ENCODE measurements at regions not wholly inside any gene's neighbourhood (a gene's known extent, or its start where the extent isn't known, plus 50 kb on each side); places are given as distances from the start of the nearest gene placed in this dataset.
"Not testable (repeated sequence)": the region's sequence is repeated elsewhere in the genome, so short reads cannot be mapped to it uniquely, and the experiment has no call there.

GRCh38 chr2:58620896-58621295 is 379.8 kb upstream of the FANCL start:
- no peak for DNase-seq

- no peak for DNase-seq
Measured at GRCh38 chr2:58620093-58620492, 379.0 kb upstream of the FANCL start.

DNA sequence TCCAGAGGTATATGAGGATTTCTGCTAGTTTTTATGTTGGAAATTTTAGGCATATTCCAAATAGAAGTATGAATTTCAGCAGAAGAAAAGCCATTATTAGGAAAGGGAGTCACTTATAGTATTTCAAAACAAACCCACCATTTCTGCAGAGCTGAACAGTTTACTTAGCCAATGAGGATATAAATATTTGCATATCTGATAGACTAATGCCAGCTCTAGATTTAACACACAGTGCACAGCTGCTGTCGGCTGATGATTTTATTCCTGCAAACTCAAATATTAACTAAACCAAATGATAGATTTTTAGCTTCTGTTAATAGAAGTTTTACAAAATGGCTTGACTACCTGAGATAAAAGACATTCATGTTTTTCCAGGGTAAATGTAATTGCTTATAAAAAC is 375.8 kb upstream of the FANCL start:
- no peak for DNase-seq

- DNase-seq = no peak
Measured at GRCh38 chr2:58614219-58614618, 373.1 kb upstream of the FANCL start.

GRCh38 chr2:58612973-58613372 is 371.8 kb upstream of the FANCL start:
- DNase-seq = no peak

GRCh38 chr2:58609326-58609725 is 368.2 kb upstream of the FANCL start:
- no peak for DNase-seq

- no peak for DNase-seq
Measured at GRCh38 chr2:58608146-58608545, 367.0 kb upstream of the FANCL start.

DNA sequence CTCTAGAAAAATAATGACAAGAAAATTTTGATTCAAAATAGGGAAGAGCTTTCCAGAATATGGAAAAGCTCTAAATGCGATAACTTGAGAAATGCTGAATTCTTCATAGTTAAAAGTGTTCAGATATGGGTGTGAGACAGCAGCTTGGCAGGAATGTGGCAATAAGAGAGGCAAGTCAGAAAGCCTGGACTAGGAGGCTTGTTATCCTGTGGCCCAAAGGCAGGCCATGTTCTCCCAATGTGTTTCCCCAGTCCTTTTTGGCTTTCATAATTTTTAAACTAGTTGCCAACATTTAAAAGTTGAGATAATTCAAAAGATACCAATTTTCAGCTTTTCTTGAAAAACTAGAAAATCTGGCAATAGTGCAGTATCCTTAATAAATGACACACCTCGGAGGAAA is 366.3 kb upstream of the FANCL start:
- no peak for DNase-seq

GRCh38 chr2:58606799-58607198 is 365.7 kb upstream of the FANCL start:
- no peak for DNase-seq

- DNase-seq = no peak
Measured at GRCh38 chr2:58604096-58604495, 363.0 kb upstream of the FANCL start.

GRCh38 chr2:58601017-58601416 is 359.9 kb upstream of the FANCL start:
- DNase-seq = no peak

DNA sequence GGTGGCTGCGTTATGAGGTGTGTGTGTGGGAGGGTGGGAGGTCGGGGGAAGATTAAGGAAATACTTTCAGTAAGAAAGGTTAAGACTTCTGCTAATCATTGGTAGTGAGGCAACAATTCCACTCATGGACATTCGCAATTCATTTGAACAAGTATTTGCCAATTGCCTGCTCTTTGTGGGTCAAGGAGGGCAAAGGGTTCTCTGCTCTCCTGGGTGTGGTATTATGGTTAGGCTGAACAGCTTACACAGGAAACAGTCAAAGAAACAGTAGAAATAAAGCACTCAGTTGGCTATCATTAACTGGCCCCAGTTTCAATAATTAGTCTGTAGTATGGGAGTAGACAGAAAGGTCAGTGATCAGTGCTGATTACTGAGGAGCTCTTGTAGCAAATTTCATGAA is 357.0 kb upstream of the FANCL start:
- DNase-seq = no peak

- DNase-seq = no peak
Measured at GRCh38 chr2:58595714-58596113, 354.6 kb upstream of the FANCL start.

GRCh38 chr2:58594762-58595161 is 353.6 kb upstream of the FANCL start:
- no peak for DNase-seq

- no peak for DNase-seq
Measured at GRCh38 chr2:58594175-58594574, 353.1 kb upstream of the FANCL start.

DNA sequence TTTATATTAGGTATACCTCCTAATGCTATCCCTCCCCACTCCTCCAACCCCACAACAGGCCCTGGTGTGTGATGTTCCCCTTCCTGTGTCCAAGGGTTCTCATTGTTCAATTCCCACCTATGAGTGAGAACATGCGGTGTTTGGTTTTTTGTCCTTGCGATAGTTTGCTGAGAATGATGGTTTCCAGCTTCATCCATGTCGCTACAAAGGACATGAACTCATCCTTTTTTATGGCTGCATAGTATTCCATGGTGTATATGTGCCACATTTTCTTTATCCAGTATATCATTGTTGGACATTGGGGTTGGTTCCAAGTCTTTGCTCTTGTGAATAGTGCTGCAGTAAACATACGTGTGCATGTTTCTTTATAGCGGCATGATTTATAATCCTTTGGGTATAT is 345.1 kb upstream of the FANCL start:
- DNase-seq = not testable (repeated sequence)

DNA sequence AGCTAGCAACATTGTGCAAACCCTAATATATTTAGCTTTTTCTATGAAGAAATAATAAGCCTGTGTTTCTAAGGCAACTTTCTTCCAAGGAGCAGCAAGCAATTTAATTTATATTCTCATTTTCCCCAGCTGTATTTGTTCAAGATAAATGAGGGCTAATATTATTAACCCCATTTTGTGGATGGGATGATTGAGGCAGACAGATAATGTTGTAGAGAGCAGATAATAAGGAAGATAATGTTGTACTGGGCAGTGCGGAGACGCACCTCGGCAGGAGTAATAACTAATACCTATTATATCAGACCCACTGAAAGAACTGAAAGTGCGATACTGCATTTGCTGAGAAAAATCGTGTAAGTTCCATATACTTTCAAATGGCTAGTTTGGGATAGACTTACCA is 344.1 kb upstream of the FANCL start:
- no peak for DNase-seq

GRCh38 chr2:58584606-58585118 is 343.5 kb upstream of the FANCL start:
- DNase-seq = no peak

- DNase-seq = no peak
Measured at GRCh38 chr2:58578276-58578675, 337.2 kb upstream of the FANCL start.

- no peak for DNase-seq
Measured at GRCh38 chr2:58574873-58575272, 333.7 kb upstream of the FANCL start.

- DNase-seq = no peak
Measured at GRCh38 chr2:58572731-58573130, 331.6 kb upstream of the FANCL start.

GRCh38 chr2:58571181-58571852 is 330.2 kb upstream of the FANCL start:
- peak; percentile 60 for DNase-seq

DNA sequence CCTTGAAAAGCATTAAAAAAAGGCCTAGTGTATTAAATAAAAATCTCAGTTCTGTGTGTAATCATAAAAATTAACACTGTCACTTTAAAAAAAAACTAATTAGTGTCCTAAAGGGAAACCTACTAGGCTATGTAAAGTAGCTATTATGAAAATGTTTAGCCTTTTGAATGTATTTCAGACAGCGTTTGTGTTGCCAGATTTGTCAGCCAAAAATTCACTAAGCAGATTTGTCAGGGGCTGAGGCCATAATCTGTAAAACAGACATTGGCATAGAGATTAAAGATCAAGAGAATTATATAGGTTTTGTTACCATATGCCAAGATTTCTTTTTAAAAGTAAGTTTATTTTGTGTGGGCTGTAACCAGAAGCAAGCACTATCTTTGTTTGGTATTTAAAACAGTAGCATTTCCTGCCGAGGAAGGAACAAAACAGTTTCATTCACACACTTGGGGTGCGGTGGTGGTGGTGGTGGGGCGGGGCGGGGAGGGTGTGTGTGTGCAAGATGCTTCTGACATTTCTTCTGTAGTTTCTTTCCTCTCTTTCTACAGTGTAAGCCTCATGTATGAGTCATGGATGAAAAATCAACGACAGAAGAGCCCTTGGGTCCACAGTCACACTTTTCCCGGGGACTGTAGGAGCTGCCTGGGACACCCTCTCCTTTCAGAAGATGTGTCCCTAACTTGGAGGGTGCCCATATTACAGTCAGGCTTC is 328.5 kb upstream of the FANCL start:
- no peak for DNase-seq

- no peak for DNase-seq
Measured at GRCh38 chr2:58568901-58569300, 327.8 kb upstream of the FANCL start.
